ENCODE measurements at regions not wholly inside any gene's neighbourhood (a gene's known extent, or its start where the extent isn't known, plus 50 kb on each side); places are given as distances from the start of the nearest gene placed in this dataset.

DNA sequence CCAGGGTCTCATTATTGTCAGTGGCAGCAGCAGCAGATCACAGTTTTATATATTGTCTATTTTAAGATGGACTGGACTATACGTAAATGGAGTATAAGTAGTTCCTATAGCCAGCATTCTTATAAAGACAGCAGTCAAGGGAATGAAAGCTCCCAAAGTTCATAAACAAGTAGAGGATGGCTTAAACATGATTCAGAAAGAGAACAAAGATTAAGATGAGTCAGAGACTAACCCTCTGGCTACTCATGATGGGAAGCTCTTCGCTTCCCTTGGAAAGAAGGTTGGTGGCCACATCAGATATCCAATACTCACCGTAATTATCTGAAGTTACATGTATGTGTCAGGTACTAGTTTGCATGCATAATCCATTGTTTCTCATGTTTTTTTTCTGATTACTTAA lies 277.0 kb downstream of the INHBA start:
- TF ChIP-seq CTCF (IDR thresholded peaks at IDR 0.05), result no peak
- TF ChIP-seq POLR2A (IDR thresholded peaks at IDR 0.05), result no peak
- no peak for TF ChIP-seq POLR2AphosphoS5 (IDR thresholded peaks at IDR 0.05)
- intact Hi-C loops (cut with DNase I; ENCODE audit: low total_unique reads), result no loop called here
- no peaks in the 10 kb centered on the region for H3K4me1 ChIP-seq

DNA sequence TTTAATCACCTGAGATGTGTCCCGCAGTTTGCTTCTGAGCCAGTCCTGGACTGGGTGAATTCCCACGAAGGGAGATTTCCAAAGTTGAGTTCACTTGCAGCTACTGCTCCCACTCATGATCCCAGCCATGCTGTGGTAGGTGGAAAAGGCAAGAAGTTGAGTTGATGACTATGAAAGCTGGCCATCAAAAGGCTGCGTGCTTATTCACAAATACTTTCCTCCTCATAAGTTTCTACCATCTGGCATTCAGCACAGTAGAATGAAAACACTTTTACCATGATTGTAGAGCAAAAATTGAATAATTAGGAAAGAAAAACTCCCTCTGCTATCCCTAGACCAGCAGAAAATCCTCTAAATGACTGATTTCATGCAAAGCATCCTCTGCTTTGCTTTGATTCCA lies 281.8 kb downstream of the INHBA start:
- Histone ChIP-seq H3K4me3 (no peak overlapping the region), H3K27me3 (no peaks in the 10 kb centered on the region), H3K27ac (no peak overlapping the region), H3K36me3 (no peaks in the 10 kb centered on the region), H3K4me1 (no peaks in the 10 kb centered on the region), H3K9me3 (no peaks in the 10 kb centered on the region)
- no peak for DNase-seq (ENCODE audit: low spot score in 2 of 2)
- TF ChIP-seq POLR2AphosphoS5 (IDR thresholded peaks at IDR 0.05) (no peak), CTCF (IDR thresholded peaks at IDR 0.05) (no peak), POLR2A (IDR thresholded peaks at IDR 0.05) (no peak)
- intact Hi-C loops (cut with DNase I; ENCODE audit: low total_unique reads), result no loop called here

More for the DNA sequence above, 277.0 kb downstream of the INHBA start:
- no peaks in the 10 kb centered on the region for H3K27me3 ChIP-seq
- no peak overlapping the region for H3K4me3 ChIP-seq
- no peak overlapping the region for H3K27ac ChIP-seq
- H3K36me3 ChIP-seq, result no peaks in the 10 kb centered on the region
- H3K9me3 ChIP-seq, result no peaks in the 10 kb centered on the region
- DNase-seq (ENCODE audit: low spot score in 2 of 2), result no peak

GRCh38 chr7:41420421-41420820 lies 282.5 kb downstream of the INHBA start:
- intact Hi-C loops (cut with DNase I; ENCODE audit: low total_unique reads), result no loop called here
- DNase-seq (ENCODE audit: low spot score in 2 of 2), result no peak
- Histone ChIP-seq H3K4me1 (no peaks in the 10 kb centered on the region), H3K9me3 (no peaks in the 10 kb centered on the region), H3K27me3 (no peaks in the 10 kb centered on the region), H3K27ac (no peak overlapping the region), H3K4me3 (no peak overlapping the region), H3K36me3 (no peaks in the 10 kb centered on the region)
- no peak for TF ChIP-seq POLR2A (IDR thresholded peaks at IDR 0.05)
- no peak for TF ChIP-seq CTCF (IDR thresholded peaks at IDR 0.05)
- TF ChIP-seq POLR2AphosphoS5 (IDR thresholded peaks at IDR 0.05), result no peak

GRCh38 chr7:41418337-41418736 lies 284.6 kb downstream of the INHBA start:
- H3K4me3 ChIP-seq, result no peak overlapping the region
- intact Hi-C loops (cut with DNase I; ENCODE audit: low total_unique reads), result no loop called here
- no peak for TF ChIP-seq CTCF (IDR thresholded peaks at IDR 0.05)
- TF ChIP-seq POLR2A (IDR thresholded peaks at IDR 0.05), result no peak
- DNase-seq (ENCODE audit: low spot score in 2 of 2), result no peak
- H3K36me3 ChIP-seq, result no peaks in the 10 kb centered on the region
- H3K27me3 ChIP-seq, result no peaks in the 10 kb centered on the region
- no peak overlapping the region for H3K27ac ChIP-seq
- no peaks in the 10 kb centered on the region for H3K9me3 ChIP-seq
- no peaks in the 10 kb centered on the region for H3K4me1 ChIP-seq

DNA sequence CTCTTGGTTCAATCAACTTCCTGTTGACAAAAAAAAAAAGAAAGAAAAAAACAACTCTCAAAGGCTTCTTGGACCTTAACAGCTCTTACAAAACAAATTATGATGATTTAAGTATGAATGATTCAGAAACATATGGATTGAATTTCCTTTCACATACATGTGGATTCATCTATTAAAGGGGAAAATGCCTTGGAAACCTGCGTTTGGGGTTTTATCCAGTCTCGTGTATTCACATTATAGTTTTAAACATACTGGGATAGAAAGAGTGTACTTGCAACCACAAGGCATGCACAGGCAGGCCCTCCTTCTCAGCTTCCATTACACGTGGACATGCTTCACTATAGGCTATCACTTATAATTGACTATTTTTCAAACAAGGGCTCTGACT lies 286.7 kb downstream of the INHBA start:
- no peaks in the 10 kb centered on the region for H3K9me3 ChIP-seq
- no peaks in the 10 kb centered on the region for H3K27me3 ChIP-seq
- no peak for TF ChIP-seq POLR2A (IDR thresholded peaks at IDR 0.05)
- TF ChIP-seq CTCF (IDR thresholded peaks at IDR 0.05), result no peak
- TF ChIP-seq POLR2AphosphoS5 (IDR thresholded peaks at IDR 0.05), result no peak
- intact Hi-C loops (cut with DNase I; ENCODE audit: low total_unique reads), result no loop called here
- H3K27ac ChIP-seq, result no peak overlapping the region
- no peaks in the 10 kb centered on the region for H3K4me1 ChIP-seq
- H3K4me3 ChIP-seq, result no peak overlapping the region
- no peak for DNase-seq (ENCODE audit: low spot score in 2 of 2)
- H3K36me3 ChIP-seq, result no peaks in the 10 kb centered on the region

All from breast epithelium (tissue), 4 donors.